ENCODE measurements at regions not wholly inside any gene's neighbourhood (a gene's known extent, or its start where the extent isn't known, plus 50 kb on each side); places are given as distances from the start of the nearest gene placed in this dataset.

DNA sequence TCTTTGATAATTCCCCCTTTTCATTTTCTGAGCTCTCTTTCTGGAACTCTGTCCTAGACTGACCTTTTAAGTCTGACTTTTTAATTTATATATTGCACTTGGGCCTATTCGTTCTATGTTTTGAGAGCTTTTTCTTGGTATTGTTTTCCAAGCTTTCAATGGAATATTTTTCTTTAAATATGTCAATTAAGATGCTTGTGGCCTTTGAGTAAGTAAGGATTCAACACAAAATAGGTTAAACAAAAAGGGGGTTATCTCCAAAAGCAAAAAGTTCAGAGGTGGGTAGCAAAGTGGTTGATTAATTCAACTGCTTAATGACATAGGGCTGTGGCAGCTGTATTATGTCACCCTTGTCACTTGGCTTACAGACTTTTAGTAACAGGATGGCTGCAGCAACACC is 315.9 kb downstream of the LMX1A start (continued):
- TF ChIP-seq, protein P1, sequence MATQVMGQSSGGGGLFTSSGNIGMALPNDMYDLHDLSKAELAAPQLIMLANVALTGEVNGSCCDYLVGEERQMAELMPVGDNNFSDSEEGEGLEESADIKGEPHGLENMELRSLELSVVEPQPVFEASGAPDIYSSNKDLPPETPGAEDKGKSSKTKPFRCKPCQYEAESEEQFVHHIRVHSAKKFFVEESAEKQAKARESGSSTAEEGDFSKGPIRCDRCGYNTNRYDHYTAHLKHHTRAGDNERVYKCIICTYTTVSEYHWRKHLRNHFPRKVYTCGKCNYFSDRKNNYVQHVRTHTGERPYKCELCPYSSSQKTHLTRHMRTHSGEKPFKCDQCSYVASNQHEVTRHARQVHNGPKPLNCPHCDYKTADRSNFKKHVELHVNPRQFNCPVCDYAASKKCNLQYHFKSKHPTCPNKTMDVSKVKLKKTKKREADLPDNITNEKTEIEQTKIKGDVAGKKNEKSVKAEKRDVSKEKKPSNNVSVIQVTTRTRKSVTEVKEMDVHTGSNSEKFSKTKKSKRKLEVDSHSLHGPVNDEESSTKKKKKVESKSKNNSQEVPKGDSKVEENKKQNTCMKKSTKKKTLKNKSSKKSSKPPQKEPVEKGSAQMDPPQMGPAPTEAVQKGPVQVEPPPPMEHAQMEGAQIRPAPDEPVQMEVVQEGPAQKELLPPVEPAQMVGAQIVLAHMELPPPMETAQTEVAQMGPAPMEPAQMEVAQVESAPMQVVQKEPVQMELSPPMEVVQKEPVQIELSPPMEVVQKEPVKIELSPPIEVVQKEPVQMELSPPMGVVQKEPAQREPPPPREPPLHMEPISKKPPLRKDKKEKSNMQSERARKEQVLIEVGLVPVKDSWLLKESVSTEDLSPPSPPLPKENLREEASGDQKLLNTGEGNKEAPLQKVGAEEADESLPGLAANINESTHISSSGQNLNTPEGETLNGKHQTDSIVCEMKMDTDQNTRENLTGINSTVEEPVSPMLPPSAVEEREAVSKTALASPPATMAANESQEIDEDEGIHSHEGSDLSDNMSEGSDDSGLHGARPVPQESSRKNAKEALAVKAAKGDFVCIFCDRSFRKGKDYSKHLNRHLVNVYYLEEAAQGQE (IDR thresholded peaks at IDR 0.05; ENCODE audit: unreplicated experiment): no peak
- TF ChIP-seq, protein P2, sequence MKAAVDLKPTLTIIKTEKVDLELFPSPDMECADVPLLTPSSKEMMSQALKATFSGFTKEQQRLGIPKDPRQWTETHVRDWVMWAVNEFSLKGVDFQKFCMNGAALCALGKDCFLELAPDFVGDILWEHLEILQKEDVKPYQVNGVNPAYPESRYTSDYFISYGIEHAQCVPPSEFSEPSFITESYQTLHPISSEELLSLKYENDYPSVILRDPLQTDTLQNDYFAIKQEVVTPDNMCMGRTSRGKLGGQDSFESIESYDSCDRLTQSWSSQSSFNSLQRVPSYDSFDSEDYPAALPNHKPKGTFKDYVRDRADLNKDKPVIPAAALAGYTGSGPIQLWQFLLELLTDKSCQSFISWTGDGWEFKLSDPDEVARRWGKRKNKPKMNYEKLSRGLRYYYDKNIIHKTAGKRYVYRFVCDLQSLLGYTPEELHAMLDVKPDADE (IDR thresholded peaks at IDR 0.05): no peak
- TF ChIP-seq STAT1 (IDR thresholded peaks at IDR 0.05; ENCODE audit: unreplicated experiment) (no peak), CREB1 (CRISPR knock-in tag; IDR thresholded peaks at IDR 0.05; ENCODE audit: low read depth) (no peak), ZNF331 (CRISPR knock-in tag; IDR thresholded peaks at IDR 0.05; ENCODE audit: low read depth) (no peak)
- TF ChIP-seq, protein P3, sequence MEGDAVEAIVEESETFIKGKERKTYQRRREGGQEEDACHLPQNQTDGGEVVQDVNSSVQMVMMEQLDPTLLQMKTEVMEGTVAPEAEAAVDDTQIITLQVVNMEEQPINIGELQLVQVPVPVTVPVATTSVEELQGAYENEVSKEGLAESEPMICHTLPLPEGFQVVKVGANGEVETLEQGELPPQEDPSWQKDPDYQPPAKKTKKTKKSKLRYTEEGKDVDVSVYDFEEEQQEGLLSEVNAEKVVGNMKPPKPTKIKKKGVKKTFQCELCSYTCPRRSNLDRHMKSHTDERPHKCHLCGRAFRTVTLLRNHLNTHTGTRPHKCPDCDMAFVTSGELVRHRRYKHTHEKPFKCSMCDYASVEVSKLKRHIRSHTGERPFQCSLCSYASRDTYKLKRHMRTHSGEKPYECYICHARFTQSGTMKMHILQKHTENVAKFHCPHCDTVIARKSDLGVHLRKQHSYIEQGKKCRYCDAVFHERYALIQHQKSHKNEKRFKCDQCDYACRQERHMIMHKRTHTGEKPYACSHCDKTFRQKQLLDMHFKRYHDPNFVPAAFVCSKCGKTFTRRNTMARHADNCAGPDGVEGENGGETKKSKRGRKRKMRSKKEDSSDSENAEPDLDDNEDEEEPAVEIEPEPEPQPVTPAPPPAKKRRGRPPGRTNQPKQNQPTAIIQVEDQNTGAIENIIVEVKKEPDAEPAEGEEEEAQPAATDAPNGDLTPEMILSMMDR (conservative IDR thresholded peaks at IDR 0.05; ENCODE audit: low read depth in 2 of 2): no peak

DNA sequence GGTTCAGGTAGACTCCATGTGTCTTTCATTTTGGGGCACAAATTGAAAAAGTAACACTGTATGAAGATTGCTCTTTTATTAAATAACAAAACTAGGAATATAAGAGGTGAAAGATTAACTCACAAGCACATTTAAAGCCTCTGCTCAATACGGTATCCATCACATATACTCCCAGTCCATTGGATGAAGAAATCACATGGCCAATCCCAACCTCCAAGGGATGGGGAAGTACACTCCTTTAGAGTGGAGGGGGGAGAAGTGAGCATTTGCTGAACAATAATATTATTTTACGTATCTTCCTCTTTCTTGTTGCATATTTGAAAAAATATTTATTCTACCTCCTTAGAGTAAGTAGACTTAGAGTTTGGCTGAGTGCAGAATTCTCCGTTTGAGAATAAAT is 316.5 kb downstream of the LMX1A start:
- ATAC-seq (no peak), DNase-seq (ENCODE audit: low spot score) (no peak)
- no peak overlapping the region for H3K4me3 ChIP-seq
- Mint-ChIP-seq H3K4me3 (no peak overlapping the region), H3K27ac (no peak overlapping the region), H3K27me3 (ENCODE audit: insufficient read depth, low read depth, poor library complexity) (no peaks in the 10 kb centered on the region), H3K36me3 (ENCODE audit: low read depth) (no peaks in the 10 kb centered on the region), H3K9me3 (no peaks in the 10 kb centered on the region), H3K4me1 (peaks cover 7% of the 10 kb centered on the region)
- H3K9me2 ChIP-seq (ENCODE audit: insufficient read depth): no peaks in the 10 kb centered on the region; the same call in none of the 2 replicates
- no peak overlapping the region for H3K27ac ChIP-seq (ENCODE audit: low read depth)
- no peaks in the 10 kb centered on the region for H3K79me2 ChIP-seq (replicated peaks; ENCODE audit: insufficient read depth)
- no peaks in the 10 kb centered on the region for H3K4me1 ChIP-seq (ENCODE audit: insufficient read depth)
- no peaks in the 10 kb centered on the region for H3K27me3 ChIP-seq (ENCODE audit: insufficient read depth)
- H2AFZ ChIP-seq: no peak overlapping the region
- H3F3A ChIP-seq (replicated peaks; ENCODE audit: low read depth): no peaks in the 10 kb centered on the region
- no peak overlapping the region for H3K4me2 ChIP-seq
- H4K20me1 ChIP-seq (replicated peaks; ENCODE audit: insufficient read depth): no peaks in the 10 kb centered on the region
- H3K36me3 ChIP-seq (ENCODE audit: insufficient read depth): no peaks in the 10 kb centered on the region
- no peak for TF ChIP-seq ZNF114 (CRISPR knock-in tag; IDR thresholded peaks at IDR 0.05)
- TF ChIP-seq EZH2phosphoT487 (IDR thresholded peaks at IDR 0.05; ENCODE audit: unreplicated experiment): no peak
- TF ChIP-seq NANOG (IDR thresholded peaks at IDR 0.05; ENCODE audit: borderline replicate concordance): no peak
- TF ChIP-seq, protein P2 (IDR thresholded peaks at IDR 0.05): no peak
- TF ChIP-seq, protein P4, sequence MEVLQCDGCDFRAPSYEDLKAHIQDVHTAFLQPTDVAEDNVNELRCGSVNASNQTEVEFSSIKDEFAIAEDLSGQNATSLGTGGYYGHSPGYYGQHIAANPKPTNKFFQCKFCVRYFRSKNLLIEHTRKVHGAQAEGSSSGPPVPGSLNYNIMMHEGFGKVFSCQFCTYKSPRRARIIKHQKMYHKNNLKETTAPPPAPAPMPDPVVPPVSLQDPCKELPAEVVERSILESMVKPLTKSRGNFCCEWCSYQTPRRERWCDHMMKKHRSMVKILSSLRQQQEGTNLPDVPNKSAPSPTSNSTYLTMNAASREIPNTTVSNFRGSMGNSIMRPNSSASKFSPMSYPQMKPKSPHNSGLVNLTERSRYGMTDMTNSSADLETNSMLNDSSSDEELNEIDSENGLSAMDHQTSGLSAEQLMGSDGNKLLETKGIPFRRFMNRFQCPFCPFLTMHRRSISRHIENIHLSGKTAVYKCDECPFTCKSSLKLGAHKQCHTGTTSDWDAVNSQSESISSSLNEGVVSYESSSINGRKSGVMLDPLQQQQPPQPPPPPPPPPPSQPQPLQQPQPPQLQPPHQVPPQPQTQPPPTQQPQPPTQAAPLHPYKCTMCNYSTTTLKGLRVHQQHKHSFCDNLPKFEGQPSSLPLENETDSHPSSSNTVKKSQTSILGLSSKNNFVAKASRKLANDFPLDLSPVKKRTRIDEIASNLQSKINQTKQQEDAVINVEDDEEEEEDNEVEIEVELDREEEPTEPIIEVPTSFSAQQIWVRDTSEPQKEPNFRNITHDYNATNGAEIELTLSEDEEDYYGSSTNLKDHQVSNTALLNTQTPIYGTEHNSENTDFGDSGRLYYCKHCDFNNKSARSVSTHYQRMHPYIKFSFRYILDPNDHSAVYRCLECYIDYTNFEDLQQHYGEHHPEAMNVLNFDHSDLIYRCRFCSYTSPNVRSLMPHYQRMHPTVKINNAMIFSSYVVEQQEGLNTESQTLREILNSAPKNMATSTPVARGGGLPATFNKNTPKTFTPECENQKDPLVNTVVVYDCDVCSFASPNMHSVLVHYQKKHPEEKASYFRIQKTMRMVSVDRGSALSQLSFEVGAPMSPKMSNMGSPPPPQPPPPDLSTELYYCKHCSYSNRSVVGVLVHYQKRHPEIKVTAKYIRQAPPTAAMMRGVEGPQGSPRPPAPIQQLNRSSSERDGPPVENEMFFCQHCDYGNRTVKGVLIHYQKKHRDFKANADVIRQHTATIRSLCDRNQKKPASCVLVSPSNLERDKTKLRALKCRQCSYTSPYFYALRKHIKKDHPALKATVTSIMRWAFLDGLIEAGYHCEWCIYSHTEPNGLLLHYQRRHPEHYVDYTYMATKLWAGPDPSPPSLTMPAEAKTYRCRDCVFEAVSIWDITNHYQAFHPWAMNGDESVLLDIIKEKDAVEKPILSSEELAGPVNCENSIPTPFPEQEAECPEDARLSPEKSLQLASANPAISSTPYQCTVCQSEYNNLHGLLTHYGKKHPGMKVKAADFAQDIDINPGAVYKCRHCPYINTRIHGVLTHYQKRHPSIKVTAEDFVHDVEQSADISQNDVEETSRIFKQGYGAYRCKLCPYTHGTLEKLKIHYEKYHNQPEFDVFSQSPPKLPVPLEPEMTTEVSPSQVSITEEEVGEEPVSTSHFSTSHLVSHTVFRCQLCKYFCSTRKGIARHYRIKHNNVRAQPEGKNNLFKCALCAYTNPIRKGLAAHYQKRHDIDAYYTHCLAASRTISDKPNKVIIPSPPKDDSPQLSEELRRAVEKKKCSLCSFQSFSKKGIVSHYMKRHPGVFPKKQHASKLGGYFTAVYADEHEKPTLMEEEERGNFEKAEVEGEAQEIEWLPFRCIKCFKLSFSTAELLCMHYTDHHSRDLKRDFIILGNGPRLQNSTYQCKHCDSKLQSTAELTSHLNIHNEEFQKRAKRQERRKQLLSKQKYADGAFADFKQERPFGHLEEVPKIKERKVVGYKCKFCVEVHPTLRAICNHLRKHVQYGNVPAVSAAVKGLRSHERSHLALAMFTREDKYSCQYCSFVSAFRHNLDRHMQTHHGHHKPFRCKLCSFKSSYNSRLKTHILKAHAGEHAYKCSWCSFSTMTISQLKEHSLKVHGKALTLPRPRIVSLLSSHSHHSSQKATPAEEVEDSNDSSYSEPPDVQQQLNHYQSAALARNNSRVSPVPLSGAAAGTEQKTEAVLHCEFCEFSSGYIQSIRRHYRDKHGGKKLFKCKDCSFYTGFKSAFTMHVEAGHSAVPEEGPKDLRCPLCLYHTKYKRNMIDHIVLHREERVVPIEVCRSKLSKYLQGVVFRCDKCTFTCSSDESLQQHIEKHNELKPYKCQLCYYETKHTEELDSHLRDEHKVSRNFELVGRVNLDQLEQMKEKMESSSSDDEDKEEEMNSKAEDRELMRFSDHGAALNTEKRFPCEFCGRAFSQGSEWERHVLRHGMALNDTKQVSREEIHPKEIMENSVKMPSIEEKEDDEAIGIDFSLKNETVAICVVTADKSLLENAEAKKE (CRISPR knock-in tag; IDR thresholded peaks at IDR 0.05): no peak
- TF ChIP-seq CREB1 (CRISPR knock-in tag; IDR thresholded peaks at IDR 0.05; ENCODE audit: low read depth): no peak

Measured in GM23338 (cell line).